ENCODE measurements at regions not wholly inside any gene's neighbourhood (a gene's known extent, or its start where the extent isn't known, plus 50 kb on each side); places are given as distances from the start of the nearest gene placed in this dataset.

- peaks cover 21% of the 10 kb centered on the region for H3K4me1 ChIP-seq (ENCODE audit: control insufficient read depth, insufficient read depth, low read length)
- H3K9me3 ChIP-seq (ENCODE audit: control insufficient read depth, insufficient read depth, low read depth, low read length): no peaks in the 10 kb centered on the region
- no peaks in the 10 kb centered on the region for H3K27me3 ChIP-seq (ENCODE audit: control insufficient read depth, insufficient read depth, low read length)
- H3K36me3 ChIP-seq (ENCODE audit: control insufficient read depth, insufficient read depth, low read length): no peaks in the 10 kb centered on the region
- no peak overlapping the region for H3K27ac ChIP-seq (ENCODE audit: low read depth, low read length)
- H3K9ac ChIP-seq (ENCODE audit: low read length): no peak overlapping the region
- no peak overlapping the region for H3K4me3 ChIP-seq (ENCODE audit: low read depth, low read length)
Observed at GRCh38 chr10:132477398-132478340, 59.9 kb upstream of the INPP5A start.

- Histone ChIP-seq H3K4me3 (ENCODE audit: low read depth, low read length) (no peak overlapping the region), H3K9me3 (ENCODE audit: control insufficient read depth, insufficient read depth, low read depth, low read length) (no peaks in the 10 kb centered on the region; the same call in 1 of the 2 replicates), H3K27me3 (ENCODE audit: control insufficient read depth, insufficient read depth, low read length) (no peaks in the 10 kb centered on the region), H3K36me3 (ENCODE audit: control insufficient read depth, insufficient read depth, low read length) (no peaks in the 10 kb centered on the region), H3K4me1 (ENCODE audit: control insufficient read depth, insufficient read depth, low read length) (peaks cover 21% of the 10 kb centered on the region), H3K27ac (ENCODE audit: low read depth, low read length) (no peak overlapping the region), H3K9ac (ENCODE audit: low read length) (no peak overlapping the region)
Observed at GRCh38 chr10:132478341-132479023, 59.1 kb upstream of the INPP5A start.

- H3K4me1 ChIP-seq (ENCODE audit: control insufficient read depth, insufficient read depth, low read length): peaks cover 21% of the 10 kb centered on the region
- H3K4me3 ChIP-seq (ENCODE audit: low read depth, low read length): no peak overlapping the region
- no peak overlapping the region for H3K9ac ChIP-seq (ENCODE audit: low read length)
- H3K9me3 ChIP-seq (ENCODE audit: control insufficient read depth, insufficient read depth, low read depth, low read length): no peaks in the 10 kb centered on the region; the same call in 1 of the 2 replicates
- H3K27me3 ChIP-seq (ENCODE audit: control insufficient read depth, insufficient read depth, low read length): no peaks in the 10 kb centered on the region
- H3K36me3 ChIP-seq (ENCODE audit: control insufficient read depth, insufficient read depth, low read length): no peaks in the 10 kb centered on the region
- no peak overlapping the region for H3K27ac ChIP-seq (ENCODE audit: low read depth, low read length)
Observed at GRCh38 chr10:132479024-132479602, 58.5 kb upstream of the INPP5A start.

GRCh38 chr10:132479603-132480221 is 57.9 kb upstream of the INPP5A start:
- Histone ChIP-seq H3K27ac (ENCODE audit: low read depth, low read length) (no peak overlapping the region), H3K4me3 (ENCODE audit: low read depth, low read length) (no peak overlapping the region), H3K9me3 (ENCODE audit: control insufficient read depth, insufficient read depth, low read depth, low read length) (no peaks in the 10 kb centered on the region; the same call in 1 of the 2 replicates), H3K27me3 (ENCODE audit: control insufficient read depth, insufficient read depth, low read length) (no peaks in the 10 kb centered on the region), H3K9ac (ENCODE audit: low read length) (no peak overlapping the region), H3K36me3 (ENCODE audit: control insufficient read depth, insufficient read depth, low read length) (no peaks in the 10 kb centered on the region), H3K4me1 (ENCODE audit: control insufficient read depth, insufficient read depth, low read length) (peaks cover 21% of the 10 kb centered on the region)

GRCh38 chr10:132480356-132480755 is 57.2 kb upstream of the INPP5A start:
- Histone ChIP-seq H3K27me3 (ENCODE audit: control insufficient read depth, insufficient read depth, low read length) (no peaks in the 10 kb centered on the region), H3K4me1 (ENCODE audit: control insufficient read depth, insufficient read depth, low read length) (peaks cover 21% of the 10 kb centered on the region), H3K36me3 (ENCODE audit: control insufficient read depth, insufficient read depth, low read length) (no peaks in the 10 kb centered on the region), H3K4me3 (ENCODE audit: low read depth, low read length) (no peak overlapping the region), H3K27ac (ENCODE audit: low read depth, low read length) (no peak overlapping the region), H3K9ac (ENCODE audit: low read length) (no peak overlapping the region), H3K9me3 (ENCODE audit: control insufficient read depth, insufficient read depth, low read depth, low read length) (no peaks in the 10 kb centered on the region; the same call in 1 of the 2 replicates)

DNA sequence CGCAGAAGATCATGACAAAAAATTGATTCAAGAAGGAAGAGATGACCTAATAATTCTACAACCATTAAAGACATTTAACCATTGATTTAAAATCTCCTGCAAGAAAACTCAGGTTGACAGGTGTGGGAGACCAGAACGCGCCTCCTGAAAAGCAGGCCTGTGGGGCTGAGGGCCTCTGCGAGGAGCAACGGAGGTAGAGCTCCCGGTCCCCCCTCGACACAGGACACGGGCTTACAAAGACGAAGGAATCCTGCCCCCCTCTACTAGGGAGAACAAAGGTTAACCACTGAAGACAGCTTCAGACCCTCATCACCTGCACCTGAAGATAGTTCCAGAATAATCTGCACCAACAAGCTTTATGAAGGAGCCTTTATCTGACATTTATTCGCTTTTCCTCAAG is 55.9 kb upstream of the INPP5A start:
- no peak overlapping the region for H3K4me3 ChIP-seq (ENCODE audit: low read depth, low read length)
- peaks cover 21% of the 10 kb centered on the region for H3K4me1 ChIP-seq (ENCODE audit: control insufficient read depth, insufficient read depth, low read length)
- H3K27ac ChIP-seq (ENCODE audit: low read depth, low read length): peak overlapping the region; percentile 72; the same call in 1 of the 2 replicates
- H3K27me3 ChIP-seq (ENCODE audit: control insufficient read depth, insufficient read depth, low read length): no peaks in the 10 kb centered on the region
- peak overlapping the region; percentile 20 for H3K9ac ChIP-seq (ENCODE audit: low read length)
- H3K9me3 ChIP-seq (ENCODE audit: control insufficient read depth, insufficient read depth, low read depth, low read length): no peaks in the 10 kb centered on the region; the same call in 1 of the 2 replicates
- H3K36me3 ChIP-seq (ENCODE audit: control insufficient read depth, insufficient read depth, low read length): no peaks in the 10 kb centered on the region

DNA sequence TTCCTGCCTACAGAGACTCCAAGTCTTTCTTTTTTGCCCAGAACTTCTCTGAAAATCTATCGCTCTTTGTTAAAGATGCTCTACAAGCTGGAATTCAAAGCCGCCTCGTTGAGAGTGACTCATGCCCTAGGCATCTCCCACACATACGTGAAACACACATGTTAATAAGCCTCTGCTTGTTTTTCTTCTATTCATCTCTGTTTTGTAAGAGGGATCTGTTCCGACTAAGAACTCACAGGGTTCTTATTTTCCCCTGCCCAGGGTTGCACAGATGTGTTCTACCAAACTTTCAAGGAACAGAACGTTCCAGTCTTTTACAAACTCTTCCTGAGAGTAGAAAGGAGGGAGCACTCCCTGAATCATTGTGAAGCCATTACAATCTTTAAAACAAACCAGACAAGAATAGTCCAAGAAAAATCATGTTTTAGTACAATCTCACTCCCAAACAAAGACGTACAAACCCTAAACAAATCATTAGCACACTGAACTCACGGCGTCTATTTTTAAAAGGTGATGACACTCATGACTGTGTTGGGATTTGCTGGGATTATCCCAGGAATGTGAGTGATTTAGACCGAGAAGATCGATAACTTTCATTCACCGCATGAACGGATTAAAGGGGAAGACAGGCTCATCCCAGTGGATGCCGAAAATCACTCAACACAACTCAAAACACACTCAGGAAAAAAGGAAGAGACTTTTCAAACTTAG is 55.3 kb upstream of the INPP5A start:
- Histone ChIP-seq H3K27me3 (ENCODE audit: control insufficient read depth, insufficient read depth, low read length) (no peaks in the 10 kb centered on the region), H3K9me3 (ENCODE audit: control insufficient read depth, insufficient read depth, low read depth, low read length) (no peaks in the 10 kb centered on the region; the same call in 1 of the 2 replicates), H3K9ac (ENCODE audit: low read length) (peak overlapping the region; percentile 31), H3K4me1 (ENCODE audit: control insufficient read depth, insufficient read depth, low read length) (peaks cover 21% of the 10 kb centered on the region), H3K4me3 (ENCODE audit: low read depth, low read length) (no peak overlapping the region; the same call in 1 of the 2 replicates), H3K36me3 (ENCODE audit: control insufficient read depth, insufficient read depth, low read length) (no peaks in the 10 kb centered on the region), H3K27ac (ENCODE audit: low read depth, low read length) (peak overlapping the region; percentile 72; the same call in 1 of the 2 replicates)

DNA sequence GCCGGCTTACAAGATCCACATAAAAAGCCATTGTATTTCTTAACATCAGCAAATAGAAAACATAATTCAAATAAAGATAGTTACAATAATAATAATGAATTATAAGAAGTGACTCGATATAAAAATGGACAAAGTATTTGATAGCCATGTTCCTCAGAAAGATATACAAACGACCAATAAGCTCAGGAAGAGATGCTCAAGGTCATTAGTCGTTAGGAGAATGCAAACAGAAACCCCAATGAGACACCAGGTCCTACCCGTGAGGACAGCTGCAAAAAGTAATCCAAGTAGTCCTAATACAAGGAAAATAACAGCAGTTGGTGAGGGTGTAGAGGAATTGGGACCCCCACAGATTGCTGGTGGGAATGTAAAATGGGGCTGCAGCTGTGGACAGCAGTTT is 54.2 kb upstream of the INPP5A start:
- Histone ChIP-seq H3K9me3 (ENCODE audit: control insufficient read depth, insufficient read depth, low read depth, low read length) (no peaks in the 10 kb centered on the region; the same call in 1 of the 2 replicates), H3K27ac (ENCODE audit: low read depth, low read length) (no peak overlapping the region), H3K27me3 (ENCODE audit: control insufficient read depth, insufficient read depth, low read length) (no peaks in the 10 kb centered on the region), H3K36me3 (ENCODE audit: control insufficient read depth, insufficient read depth, low read length) (no peaks in the 10 kb centered on the region), H3K4me3 (ENCODE audit: low read depth, low read length) (no peak overlapping the region), H3K4me1 (ENCODE audit: control insufficient read depth, insufficient read depth, low read length) (peaks cover 15% of the 10 kb centered on the region; the same call in 1 of the 2 replicates), H3K9ac (ENCODE audit: low read length) (no peak overlapping the region)

DNA sequence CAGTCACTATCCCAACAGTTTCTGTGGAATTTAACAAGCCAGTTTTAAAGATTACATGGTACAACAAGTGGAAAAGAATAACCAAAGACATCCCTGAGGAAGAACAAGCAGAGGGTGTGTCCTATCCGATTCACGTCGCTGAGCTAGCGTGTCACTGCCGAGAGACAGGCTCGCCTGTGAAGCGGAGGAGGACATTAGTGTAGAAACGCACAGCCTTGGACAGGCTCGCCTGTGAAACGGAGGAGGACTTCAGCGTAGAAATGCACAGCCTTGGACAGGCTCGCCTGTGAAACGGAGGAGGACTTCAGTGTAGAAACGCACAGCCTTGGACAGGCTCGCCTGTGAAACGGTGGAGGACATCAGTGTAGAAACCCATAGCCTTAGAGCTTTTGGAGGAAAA is 52.7 kb upstream of the INPP5A start:
- Histone ChIP-seq H3K9me3 (ENCODE audit: control insufficient read depth, insufficient read depth, low read depth, low read length) (no peaks in the 10 kb centered on the region; the same call in 1 of the 2 replicates), H3K27me3 (ENCODE audit: control insufficient read depth, insufficient read depth, low read length) (no peaks in the 10 kb centered on the region), H3K4me3 (ENCODE audit: low read depth, low read length) (no peak overlapping the region), H3K36me3 (ENCODE audit: control insufficient read depth, insufficient read depth, low read length) (no peaks in the 10 kb centered on the region), H3K27ac (ENCODE audit: low read depth, low read length) (no peak overlapping the region), H3K4me1 (ENCODE audit: control insufficient read depth, insufficient read depth, low read length) (peaks cover 15% of the 10 kb centered on the region; the same call in 1 of the 2 replicates), H3K9ac (ENCODE audit: low read length) (no peak overlapping the region)

DNA sequence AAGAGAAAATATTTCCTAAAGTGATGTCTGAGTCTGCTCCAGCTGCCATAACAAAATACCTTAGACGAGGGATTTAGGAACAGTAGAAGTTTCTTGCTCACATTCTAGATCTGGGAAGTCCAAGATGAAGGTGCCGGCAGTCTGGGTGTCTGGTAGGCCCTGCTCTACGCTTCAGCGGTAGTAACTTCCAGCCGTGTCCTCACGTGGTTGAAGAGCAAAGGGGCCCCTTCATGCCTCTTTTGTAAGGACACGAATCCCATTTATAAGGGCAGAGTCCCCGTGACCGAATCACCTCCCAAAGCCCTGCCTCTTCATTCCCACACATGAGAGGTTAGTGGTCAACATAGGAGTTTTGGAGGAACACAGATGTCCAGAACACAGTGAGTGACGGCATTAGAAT is 52.2 kb upstream of the INPP5A start:
- Histone ChIP-seq H3K9ac (ENCODE audit: low read length) (no peak overlapping the region), H3K4me1 (ENCODE audit: control insufficient read depth, insufficient read depth, low read length) (peaks cover 15% of the 10 kb centered on the region; the same call in 1 of the 2 replicates), H3K9me3 (ENCODE audit: control insufficient read depth, insufficient read depth, low read depth, low read length) (no peaks in the 10 kb centered on the region; the same call in 1 of the 2 replicates), H3K27me3 (ENCODE audit: control insufficient read depth, insufficient read depth, low read length) (no peaks in the 10 kb centered on the region), H3K36me3 (ENCODE audit: control insufficient read depth, insufficient read depth, low read length) (no peaks in the 10 kb centered on the region), H3K4me3 (ENCODE audit: low read depth, low read length) (no peak overlapping the region), H3K27ac (ENCODE audit: low read depth, low read length) (no peak overlapping the region)
